ENCODE measurements at regions not wholly inside any gene's neighbourhood (a gene's known extent, or its start where the extent isn't known, plus 50 kb on each side); places are given as distances from the start of the nearest gene placed in this dataset.

- Histone ChIP-seq H4K5ac (ENCODE audit: insufficient read length, low read depth, low read length) (no peak overlapping the region), H3K79me1 (ENCODE audit: low read depth, low read length) (no peaks in the 10 kb centered on the region), H3K27me3 (replicated peaks in 1 of 4; ENCODE audit: control insufficient read depth in 3 of 4, extremely low read depth in 1 of 4, insufficient read depth in 3 of 4, low read length in 3 of 4) (peaks cover 0 to 2% (median 0%) of the 10 kb centered on the region in 4 experiments; a peak in 1 of 7 replicates), H3K4me2 (ENCODE audit: insufficient read depth in 1 of 2, low read depth in 2 of 2, low read length in 2 of 2) (no peak overlapping the region), H2BK120ac (replicated peaks; ENCODE audit: low read depth, low read length) (no peak overlapping the region), H3K36me3 (ENCODE audit: control insufficient read depth in 2 of 4, insufficient read depth in 4 of 4, low read length in 3 of 4) (no peaks in the 10 kb centered on the region), H3K4ac (replicated peaks; ENCODE audit: insufficient read length, low read depth, low read length) (no peak overlapping the region), H4K91ac (replicated peaks; ENCODE audit: insufficient read length, low read length) (no peak overlapping the region), H2BK5ac (ENCODE audit: low read depth, low read length) (no peak overlapping the region), H4K20me1 (replicated peaks in 1 of 2; ENCODE audit: control insufficient read depth in 1 of 2, insufficient read depth in 2 of 2, low read length in 2 of 2) (no peaks in the 10 kb centered on the region), H3K9me3 (ENCODE audit: insufficient read depth in 2 of 2, low read depth in 1 of 2, low read length in 1 of 2) (peaks cover 2 to 4% of the 10 kb centered on the region in 2 experiments; a peak in 1 of 4 replicates), H3K9ac (replicated peaks in 1 of 4; ENCODE audit: extremely low read depth in 1 of 4, low read depth in 3 of 4, low read length in 3 of 4) (no peak overlapping the region), H2BK15ac (ENCODE audit: low read length) (no peak overlapping the region), H2BK20ac (ENCODE audit: low read length) (no peak overlapping the region), H3K27ac (ENCODE audit: low read depth, low read length) (no peak overlapping the region), H3K14ac (ENCODE audit: insufficient read length) (no peak overlapping the region), H3K79me2 (ENCODE audit: control insufficient read depth in 1 of 2, insufficient read depth in 2 of 2, low read length in 2 of 2) (no peaks in the 10 kb centered on the region), H3K4me3 (ENCODE audit: extremely low read depth in 1 of 4, insufficient read depth in 2 of 4, low read depth in 3 of 4, low read length in 4 of 4) (no peak overlapping the region), H3K23ac (ENCODE audit: insufficient read length) (no peak overlapping the region), H3K18ac (ENCODE audit: extremely low read depth, low read length) (no peak overlapping the region), H2BK12ac (ENCODE audit: low read depth, low read length) (no peak overlapping the region), H3K4me1 (replicated peaks in 1 of 4; ENCODE audit: control insufficient read depth in 3 of 4, insufficient read depth in 4 of 4, low read length in 3 of 4) (no peaks in the 10 kb centered on the region), H2AK5ac (ENCODE audit: low read depth, low read length) (no peak overlapping the region), H2AFZ (ENCODE audit: low read length) (no peak overlapping the region), H3K23me2 (ENCODE audit: low read depth, low read length) (no peaks in the 10 kb centered on the region), H4K8ac (ENCODE audit: extremely low read depth, insufficient read depth, low read length) (peak overlapping the region; percentile 11; the same call in 1 of the 2 replicates), H3K56ac (replicated peaks; ENCODE audit: insufficient read length, low read depth, low read length) (no peak overlapping the region)
- WGBS, 2 experiments (ENCODE audit: extremely low coverage in 1 of 2, insufficient coverage in 1 of 2, insufficient read length in 1 of 2, insufficient replicate concordance in 2 of 2, low coverage in 1 of 2, low lambda C conversion rate in 2 of 2, missing lambda C conversion rate in 1 of 2): 79% methylated on average over 4 of the region's 4 CpGs; no CpG with 5 or more reads in 1 of the 2 experiments
- ChIA-PET POLR2A (ENCODE audit: partially characterized antibody) (no interaction called here), CTCF (ENCODE audit: partially characterized antibody) (interaction anchor here (0.8 kb wide), 1 partner anchor 9 kb away, joined by 3 read pairs; no protein-coding TSS in a partner anchor)
- no peak for FAIRE-seq
- TF ChIP-seq SP2 (IDR thresholded peaks at IDR 0.05; ENCODE audit: low read length): no peak
- TF ChIP-seq FOSL1 (IDR thresholded peaks at IDR 0.05; ENCODE audit: insufficient read depth, low read depth, low read length): no peak
- TF ChIP-seq POU5F1 (IDR thresholded peaks at IDR 0.05; ENCODE audit: low read depth, low read length): no peak
- DNase-seq (ENCODE audit: low read depth in 1 of 2, low spot score in 2 of 2): no peak
Observed at GRCh38 chr20:60064554-60065196, 106.5 kb downstream of the CDH26 start.

Measured in H1 (cell line).